HG03045 (cell line): ENCODE measurements at regions not wholly inside any gene's neighbourhood (a gene's known extent, or its start where the extent isn't known, plus 50 kb on each side); places are given as distances from the start of the nearest gene placed in this dataset.
"Not testable (repeated sequence)": the region's sequence is repeated elsewhere in the genome, so short reads cannot be mapped to it uniquely, and the experiment has no call there.

Source experiments
- ATAC-seq: cut with Tn5 transposase; IDR thresholded peaks from one replicate; pipeline ENCODE4 v1.9.1; 2021; ENCODE audit warnings: mild to moderate bottlenecking, moderate library complexity; ENCODE audit not compliant: unreplicated experiment

DNA sequence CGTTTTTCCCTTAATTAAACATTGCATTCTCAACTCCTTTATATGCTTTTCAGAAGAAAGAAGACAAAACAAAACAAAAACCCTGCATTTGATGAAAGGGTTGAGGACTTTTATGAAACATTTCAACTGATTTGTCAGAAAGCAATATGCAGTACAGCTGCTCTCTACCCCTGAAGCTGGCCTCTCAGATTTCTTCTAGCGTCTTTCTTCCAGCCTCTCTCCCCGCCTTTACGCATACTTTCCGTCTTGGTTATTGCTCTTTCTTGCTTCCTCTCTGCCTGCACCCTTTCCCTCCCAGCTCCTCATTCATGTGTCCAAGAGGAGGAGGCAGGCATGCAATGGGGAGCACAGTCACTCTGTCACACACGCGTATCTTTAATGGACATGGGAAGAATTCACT is 91.0 kb upstream of the COL1A2 start:
- ATAC-seq: no peak

DNA sequence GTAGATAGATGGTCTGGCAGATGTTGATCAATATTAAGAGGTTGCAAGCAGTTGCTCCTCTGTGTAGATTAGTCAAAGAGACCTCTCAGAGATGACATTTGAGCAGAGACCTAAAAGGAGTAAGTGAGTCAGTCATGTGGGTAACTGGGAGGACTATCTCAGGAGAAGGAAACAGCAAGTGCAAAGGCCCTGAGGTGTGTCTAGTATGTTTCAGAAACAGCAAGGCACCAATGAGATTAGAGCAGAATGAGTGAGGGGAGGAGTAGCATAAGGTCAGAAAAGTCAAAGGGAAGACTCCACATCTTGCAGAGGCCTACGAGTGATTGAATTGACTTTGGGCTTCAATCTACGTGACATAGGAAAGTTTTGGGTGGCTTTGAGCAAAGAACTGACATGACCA is 89.8 kb upstream of the COL1A2 start:
- no peak for ATAC-seq

DNA sequence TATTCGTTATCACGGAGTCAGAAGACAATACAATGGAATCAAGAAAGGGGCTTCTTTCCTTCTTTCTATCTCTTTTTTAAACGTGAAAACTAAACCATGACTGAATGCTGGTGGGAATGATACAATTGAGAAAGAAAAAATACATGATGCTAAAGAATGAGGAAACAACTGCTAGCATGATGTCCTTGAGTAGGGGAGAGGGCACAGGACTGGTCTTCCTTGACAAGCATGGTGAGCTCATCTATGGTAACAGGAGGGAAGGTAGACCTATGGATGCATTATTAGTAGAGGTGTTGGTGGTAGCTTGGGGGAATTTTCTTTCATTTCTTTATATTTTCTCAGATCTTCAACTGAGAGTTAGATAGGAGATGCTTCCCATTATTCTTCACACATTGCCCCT is 88.9 kb upstream of the COL1A2 start:
- ATAC-seq: no peak

DNA sequence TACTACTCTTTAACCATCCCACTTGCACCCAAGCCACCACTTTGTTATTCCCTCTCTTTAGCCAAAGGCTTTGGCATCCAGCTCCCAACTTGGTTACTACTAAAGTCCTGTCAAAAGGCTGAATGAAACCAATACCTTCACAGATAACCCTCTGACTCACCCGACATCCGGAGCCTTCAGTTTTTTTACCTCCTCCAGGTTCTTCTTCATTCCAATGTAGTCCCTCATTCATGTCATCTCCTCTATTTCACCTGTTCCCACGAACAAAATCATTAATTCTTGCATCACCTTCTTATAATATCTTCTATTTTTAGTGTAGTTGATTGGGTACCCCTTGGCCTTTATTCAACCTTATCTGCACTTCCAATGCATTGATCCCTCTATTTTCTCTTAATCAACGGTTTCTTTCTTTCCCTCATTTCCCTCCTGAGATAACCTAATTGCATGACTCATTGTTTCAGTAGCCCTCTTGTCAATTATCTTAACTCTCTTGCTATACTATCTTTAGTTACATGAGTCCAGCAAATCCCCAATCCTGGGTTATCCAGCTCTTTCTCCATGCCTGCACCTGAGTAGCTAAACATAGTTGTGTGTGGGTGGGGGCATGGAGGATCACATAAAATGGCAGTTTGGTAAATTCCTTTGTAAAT is 87.2 kb upstream of the COL1A2 start:
- no peak for ATAC-seq

DNA sequence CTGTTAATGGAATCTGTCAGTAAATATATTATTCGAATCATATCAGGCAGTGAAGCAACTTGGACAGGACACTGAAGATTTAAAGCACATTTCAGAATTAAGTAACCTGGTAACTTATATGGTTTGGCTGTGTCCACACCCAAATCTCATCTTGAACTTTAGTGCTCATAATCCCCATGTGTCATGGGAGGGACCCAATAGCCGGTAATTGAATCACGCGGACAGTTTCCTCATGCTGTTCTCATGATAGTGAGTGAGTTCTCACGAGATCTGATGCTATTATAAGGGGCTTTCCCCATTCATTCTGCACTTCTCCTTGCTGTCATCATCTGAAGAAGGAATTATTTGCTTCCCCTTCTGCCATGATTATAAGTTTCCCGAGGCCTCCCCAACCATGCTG is 83.2 kb upstream of the COL1A2 start:
- ATAC-seq: no peak

DNA sequence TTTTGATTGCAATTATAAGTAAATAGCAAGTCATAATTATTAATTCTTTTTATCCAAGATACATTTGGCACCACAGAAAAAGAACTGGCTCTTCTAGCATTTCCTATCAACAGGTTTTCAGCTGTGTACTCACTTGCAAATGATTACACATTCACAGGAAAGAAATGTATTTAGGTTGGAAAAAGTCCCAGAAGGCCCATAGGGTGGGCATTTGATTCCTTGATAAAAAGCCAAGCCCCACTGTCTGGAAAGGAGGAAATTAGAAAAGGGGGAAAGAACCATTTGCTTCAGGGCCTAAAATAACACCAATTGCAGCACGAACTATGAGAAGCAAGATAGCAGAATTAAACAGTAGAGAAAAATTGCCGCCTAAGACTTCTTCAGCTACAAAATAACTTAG is 80.8 kb upstream of the COL1A2 start:
- ATAC-seq: no peak

DNA sequence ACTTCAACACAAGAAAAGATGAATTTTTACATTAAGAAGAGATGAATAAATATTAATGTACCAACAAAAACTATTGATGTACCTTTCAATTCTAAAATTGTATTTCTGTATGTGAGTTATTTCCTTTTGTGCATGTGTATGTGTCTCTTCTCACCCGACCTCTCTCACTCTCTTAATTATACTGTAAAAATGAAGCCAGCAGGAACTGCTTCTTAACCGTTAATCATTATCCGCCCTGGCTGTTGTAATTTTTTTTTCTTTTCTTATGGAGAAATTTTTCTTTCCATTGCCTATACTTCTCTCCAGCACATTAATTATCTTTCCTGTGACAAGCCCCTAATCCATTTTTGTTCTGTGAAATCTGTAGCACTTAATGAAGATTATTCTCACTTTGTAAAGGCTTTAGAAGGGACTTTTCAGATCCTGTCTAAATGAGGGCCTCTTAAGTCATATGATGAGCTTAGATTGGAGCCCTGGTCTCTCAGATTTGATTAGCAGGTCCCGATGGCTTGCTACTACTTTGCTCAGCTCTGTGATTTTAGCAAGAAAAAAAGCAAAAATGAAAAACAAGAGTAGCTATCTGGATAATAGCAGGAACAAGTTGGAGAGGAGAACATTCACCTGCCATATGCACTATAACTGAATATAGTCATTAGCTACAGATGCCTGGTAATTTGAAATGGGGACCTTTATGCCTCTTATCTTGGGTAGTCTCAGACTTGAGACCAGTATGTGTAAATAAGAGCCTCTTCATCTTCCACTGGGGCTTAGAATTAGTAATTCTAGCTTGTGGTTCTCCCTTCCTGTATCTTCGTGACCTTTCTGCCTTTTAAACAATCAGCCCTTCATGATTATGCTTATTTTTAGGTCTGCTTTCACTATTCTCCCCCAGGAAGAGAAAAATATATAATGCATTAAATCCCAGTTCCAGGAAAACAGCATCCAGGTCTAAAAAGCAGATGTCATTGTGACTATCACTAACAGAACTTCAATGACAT is 80.0 kb upstream of the COL1A2 start:
- no peak for ATAC-seq

DNA sequence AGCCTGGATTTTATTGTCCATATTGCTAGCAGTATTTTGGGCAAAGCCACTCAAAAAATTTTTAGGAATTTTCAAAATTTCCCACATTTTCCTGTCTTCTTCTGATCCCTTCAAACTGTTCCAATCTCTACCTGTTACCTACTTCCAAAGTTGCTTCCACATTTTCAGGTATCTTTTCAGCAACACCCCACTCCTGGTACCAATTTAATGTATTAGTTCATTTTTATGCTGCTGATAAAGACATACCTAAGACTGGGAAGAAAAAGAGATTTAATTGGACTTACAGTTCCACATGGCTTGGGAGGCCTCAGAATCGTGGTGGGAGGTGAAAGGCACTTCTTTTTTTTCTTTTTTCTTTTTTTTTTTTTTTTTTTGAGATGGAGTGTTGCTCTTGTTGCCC is 73.6 kb upstream of the COL1A2 start:
- ATAC-seq: not testable (repeated sequence)

DNA sequence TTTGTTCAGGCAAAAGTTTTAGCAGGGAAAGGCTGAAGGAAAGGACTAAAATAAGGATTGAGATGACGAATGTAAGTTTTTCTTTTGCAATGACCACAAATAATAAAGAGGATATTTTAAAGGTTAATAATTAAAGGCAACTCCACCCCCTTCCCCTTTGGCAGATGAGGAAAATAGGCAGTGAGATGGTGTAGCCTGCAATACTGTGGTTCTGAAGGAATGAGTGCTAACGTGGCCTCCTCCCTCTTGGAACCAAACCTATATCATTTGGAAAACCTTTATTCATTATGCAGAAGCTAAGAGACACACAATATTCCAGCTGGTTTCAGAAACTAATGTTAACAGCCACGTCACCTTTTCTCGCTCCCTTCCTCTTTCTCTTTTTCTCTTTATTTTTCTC is 70.9 kb upstream of the COL1A2 start:
- no peak for ATAC-seq

DNA sequence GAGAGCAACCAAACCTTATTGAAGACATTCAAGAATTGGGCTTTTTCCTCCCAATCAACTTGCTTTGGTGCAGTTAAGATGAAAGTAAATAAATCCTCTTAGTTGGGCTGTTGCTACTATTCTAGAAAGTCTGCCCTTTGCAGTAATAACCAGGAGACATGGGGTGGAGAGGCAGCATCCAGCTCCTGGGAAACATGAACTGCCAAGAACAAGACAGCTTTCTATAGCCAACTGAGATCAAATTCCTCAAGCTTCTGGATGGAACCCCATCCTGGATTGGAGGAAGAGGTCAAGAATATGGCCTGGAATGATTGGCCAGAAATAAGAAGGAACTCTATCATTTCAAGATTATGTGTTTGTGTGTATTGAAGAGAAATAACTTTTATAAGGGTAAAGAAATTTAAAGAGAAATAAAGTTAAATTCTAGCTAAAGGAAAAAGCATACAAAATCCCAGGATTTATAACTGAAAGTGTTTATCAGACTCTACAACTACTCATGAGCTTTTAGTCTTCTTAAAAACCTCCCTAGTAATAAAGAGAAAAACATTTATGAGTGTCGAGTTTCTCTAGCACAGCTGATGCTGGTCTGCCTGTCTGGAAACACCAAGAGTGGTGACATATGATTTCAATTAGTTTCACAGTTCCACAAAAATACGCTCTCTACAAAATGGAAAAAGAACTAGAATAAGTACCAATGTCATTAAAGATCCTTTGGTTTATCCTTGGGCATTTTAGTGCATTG is 70.1 kb upstream of the COL1A2 start:
- ATAC-seq: no peak

DNA sequence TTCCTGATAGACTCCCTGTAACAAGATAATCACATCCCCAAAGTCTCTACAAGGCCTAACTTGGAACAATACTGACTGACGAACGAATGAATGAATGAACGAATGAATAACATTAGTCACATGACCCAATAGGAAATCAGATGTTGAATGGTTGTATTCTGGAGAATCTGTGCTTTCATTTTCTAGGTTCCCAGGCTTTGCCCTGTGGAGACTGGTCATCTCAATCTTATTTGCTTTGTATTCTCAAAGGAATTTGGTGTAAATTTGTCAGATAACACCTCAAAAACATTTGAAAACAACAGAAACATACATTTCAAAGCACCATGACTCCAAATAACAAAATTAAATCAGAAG is 69.6 kb upstream of the COL1A2 start:
- no peak for ATAC-seq

DNA sequence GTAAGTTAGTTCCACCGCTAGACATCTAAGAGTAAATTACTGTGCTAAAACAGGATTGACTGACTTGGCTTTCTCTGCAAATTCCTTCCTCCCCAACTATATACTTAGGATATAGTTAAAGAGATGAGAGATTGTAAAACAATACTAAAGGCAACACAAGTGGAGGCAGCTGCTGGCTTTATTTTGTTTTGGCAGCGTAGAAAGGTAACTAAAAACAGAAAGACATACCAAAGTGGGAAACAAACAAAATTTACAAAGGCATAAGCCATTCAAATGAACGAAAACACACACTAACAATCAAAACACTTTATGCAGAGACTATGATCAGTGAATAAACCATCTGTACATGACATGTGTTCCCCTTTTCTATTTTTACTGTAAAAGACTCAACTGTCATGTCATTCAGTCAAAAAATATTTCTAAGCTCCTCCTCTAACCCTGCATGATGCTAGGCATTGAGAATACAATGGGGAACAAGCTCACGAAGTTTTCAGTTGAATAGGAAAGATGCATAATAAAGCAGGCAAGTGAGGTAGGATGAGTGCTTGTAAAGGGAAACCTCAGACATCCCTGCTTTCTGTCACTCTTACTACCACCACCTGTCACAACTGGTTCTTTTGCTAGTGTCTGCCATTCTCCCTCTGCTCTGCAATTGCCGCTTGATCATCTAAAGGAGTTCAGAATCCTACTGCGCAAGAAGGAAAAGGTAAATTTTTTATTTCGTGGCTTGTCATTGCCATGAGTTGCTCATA is 64.2 kb upstream of the COL1A2 start:
- ATAC-seq: no peak

DNA sequence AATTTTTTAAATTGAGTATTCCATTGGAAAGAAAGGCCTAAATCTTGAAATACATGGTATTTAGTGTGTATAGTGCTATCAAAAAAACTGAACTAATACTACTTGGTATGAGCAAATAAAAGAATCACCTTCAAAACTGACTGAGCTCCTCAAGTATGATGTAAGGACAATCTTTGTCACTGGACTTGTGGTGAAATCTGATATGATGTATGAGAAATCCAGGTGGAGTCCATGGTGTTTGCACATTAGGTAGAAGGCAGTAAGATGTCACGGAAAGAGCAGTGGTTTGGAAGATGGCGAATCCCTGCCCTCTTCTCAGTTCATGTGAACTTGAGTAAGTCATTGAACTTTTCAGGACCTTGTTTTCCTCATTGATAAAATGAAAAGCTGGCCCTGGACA is 62.1 kb upstream of the COL1A2 start:
- no peak for ATAC-seq

DNA sequence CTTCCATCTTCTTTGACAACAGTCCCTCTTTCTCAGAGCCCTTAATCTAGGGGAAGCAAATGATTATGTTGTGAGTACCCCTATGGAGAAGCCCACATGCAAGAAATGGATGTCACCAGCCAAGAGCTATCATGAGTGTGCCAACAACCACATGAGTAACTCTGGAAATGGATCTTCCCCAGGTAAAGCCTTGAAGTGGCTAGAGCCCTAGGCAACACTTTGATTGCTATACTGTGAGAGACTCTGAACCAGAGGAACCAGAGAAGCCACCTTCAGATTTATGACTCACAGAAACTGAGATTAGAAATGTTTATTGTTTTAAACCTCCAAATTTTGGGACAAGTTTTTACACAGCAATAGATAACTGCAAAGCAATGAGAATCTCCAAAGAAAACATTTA is 60.9 kb upstream of the COL1A2 start:
- no peak for ATAC-seq

DNA sequence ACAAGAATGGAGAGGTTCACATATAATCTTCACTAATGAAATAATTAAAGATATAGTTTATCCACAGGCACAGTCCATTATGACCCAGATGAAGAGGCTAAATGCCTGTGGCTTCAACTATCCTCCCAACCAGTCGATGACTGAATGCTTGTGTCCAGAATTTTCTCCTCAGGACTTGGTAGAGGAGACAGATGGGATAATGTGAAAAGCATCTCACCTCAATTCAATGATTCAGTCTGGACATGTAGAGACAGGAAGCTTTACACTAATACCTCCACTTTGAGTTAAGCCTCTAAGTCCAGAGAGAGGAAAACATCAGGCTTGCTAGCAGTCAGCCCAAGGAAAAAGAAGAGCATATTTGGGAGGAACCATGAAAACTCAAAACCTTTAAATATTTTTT is 59.1 kb upstream of the COL1A2 start:
- no peak for ATAC-seq

DNA sequence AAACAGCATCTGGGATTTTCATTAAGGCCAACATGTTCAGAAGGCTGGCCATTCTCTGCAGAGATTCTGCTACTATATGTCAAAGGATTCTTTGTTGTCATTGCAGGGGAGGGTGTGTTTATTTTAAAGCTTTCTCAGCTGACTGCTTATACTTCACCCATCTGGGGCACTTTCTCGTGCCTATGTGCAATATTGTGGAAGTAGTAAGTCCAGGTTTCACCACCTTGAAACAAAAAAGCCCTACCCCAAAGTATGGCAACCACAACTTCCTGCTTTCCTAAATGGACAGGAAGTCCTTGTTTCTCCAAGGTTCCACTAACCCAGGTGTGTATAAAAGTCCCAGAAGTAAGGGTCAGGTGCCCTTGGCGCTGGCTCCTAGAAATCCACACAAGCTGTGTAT is 58.7 kb upstream of the COL1A2 start:
- ATAC-seq: no peak

DNA sequence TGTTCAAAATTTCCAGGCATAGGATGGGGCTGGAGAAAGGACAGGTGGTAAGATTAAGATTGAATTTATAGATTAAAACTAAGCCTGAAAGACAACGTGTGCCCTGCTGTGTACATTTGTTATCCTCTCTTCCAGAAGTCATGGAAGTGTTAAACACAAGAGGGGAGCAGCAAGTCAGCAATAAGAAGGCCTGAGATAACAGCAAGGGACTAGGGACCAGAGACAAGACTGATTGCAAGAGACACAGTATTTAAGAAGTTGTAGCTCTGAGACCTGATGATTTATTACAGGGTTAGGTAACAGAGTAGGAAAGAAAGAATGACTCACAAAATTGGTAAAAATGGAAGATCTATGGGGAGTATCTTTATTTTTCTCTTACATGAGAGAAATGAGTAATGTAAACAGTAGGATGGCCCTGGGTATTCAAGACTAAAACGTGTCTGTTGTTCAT is 55.7 kb upstream of the COL1A2 start:
- no peak for ATAC-seq

DNA sequence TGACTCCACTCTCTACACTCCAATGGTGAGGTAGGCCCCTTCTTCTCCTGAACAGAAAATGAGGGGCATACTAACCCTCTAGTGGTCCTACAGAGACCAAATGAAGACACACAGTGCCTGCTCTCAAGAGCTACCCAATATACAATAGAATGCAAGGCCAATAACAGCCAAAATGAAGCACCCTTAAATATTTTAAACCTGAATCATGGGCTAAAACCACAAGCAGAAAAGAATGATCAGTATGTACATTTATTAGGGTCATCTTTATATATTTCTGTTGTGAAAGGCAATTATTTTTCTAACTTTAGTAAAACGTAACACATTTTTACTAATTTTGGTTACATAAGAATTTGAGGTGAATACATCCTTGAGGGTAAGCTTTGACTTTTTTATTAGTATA is 49.9 kb upstream of the COL1A2 start:
- ATAC-seq: no peak
